ENCODE measurements at regions not wholly inside any gene's neighbourhood (a gene's known extent, or its start where the extent isn't known, plus 50 kb on each side); places are given as distances from the start of the nearest gene placed in this dataset.

DNA sequence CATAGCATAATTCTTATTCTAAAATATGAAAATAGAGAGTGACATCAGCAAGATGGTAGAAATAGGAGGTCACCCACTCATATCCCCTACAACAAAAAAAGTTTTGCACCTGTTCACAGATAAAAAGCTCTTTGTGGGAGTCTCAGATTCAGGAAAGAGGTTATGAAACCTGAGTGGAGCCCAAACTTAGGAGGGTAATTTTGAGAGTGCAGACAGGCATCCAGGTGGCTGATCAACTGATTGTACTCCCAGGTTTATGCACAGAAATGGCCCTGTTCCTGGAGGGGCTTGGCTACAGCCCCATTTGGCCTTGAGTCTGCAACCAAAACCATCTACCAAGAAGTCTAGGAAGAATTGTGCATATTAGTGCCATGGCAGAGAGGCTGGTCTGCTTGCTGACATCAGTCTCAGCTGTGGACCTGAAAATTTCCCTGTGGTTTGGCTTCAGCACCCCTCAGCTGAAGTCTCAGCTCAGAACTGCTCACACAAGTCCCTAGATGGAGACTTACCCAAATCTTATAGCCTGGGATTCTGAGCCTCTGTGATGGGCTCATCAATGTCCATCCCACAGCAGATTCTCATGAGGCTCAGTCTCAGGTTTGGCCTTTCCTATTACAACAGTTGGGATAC, 291.6 kb downstream of the IL20RB start:
- TF ChIP-seq CTCF (IDR thresholded peaks at IDR 0.05): no peak
- Histone ChIP-seq H3K27me3 (ENCODE audit: control insufficient read depth in 2 of 2, insufficient read depth in 2 of 2, low read length in 2 of 2) (no peaks in the 10 kb centered on the region), H2AFZ (ENCODE audit: insufficient read depth, low read depth, low read length, poor library complexity, severe bottlenecking) (no peak overlapping the region), H4K20me1 (ENCODE audit: insufficient read depth, low read length) (no peaks in the 10 kb centered on the region), H3K9me3 (replicated peaks in 1 of 2; ENCODE audit: control insufficient read depth in 1 of 2, insufficient read depth in 1 of 2, low read length in 2 of 2) (peaks cover 12 to 15% of the 10 kb centered on the region in 2 donors), H3K4me2 (replicated peaks; ENCODE audit: extremely low read depth, low read length, poor library complexity, severe bottlenecking) (no peak overlapping the region), H3K4me1 (ENCODE audit: control insufficient read depth in 1 of 2, insufficient read depth in 2 of 2, low read length in 2 of 2) (no peaks in the 10 kb centered on the region), H3K36me3 (replicated peaks in 1 of 2; ENCODE audit: control insufficient read depth in 1 of 2, insufficient read depth in 2 of 2, low read length in 2 of 2) (no peaks in the 10 kb centered on the region), H3K4me3 (replicated peaks in 1 of 3; ENCODE audit: low read depth in 2 of 3, low read length in 3 of 3) (no peak overlapping the region), H3K27ac (ENCODE audit: low read depth in 1 of 2, low read length in 2 of 2) (no peak overlapping the region), H3K9ac (ENCODE audit: insufficient read depth, low read length, poor library complexity, severe bottlenecking) (no peak overlapping the region), H3K79me2 (ENCODE audit: insufficient read depth, low read length) (no peaks in the 10 kb centered on the region)
- no peak for DNase-seq
- H3K27ac Mint-ChIP-seq: no peak overlapping the region
- intact Hi-C loops (cut with micrococcal nuclease): no loop called here
- H3K4me1 Mint-ChIP-seq: no peaks in the 10 kb centered on the region
- no peak overlapping the region for H3K4me3 Mint-ChIP-seq
- H3K36me3 Mint-ChIP-seq: no peaks in the 10 kb centered on the region
- H3K27me3 Mint-ChIP-seq (ENCODE audit: low read depth in 3 of 3): peaks cover 0 to 2% (median 0%) of the 10 kb centered on the region in 3 donors
- H3K9me3 Mint-ChIP-seq: peaks cover 2 to 10% (median 6%) of the 10 kb centered on the region in 7 donors

DNA sequence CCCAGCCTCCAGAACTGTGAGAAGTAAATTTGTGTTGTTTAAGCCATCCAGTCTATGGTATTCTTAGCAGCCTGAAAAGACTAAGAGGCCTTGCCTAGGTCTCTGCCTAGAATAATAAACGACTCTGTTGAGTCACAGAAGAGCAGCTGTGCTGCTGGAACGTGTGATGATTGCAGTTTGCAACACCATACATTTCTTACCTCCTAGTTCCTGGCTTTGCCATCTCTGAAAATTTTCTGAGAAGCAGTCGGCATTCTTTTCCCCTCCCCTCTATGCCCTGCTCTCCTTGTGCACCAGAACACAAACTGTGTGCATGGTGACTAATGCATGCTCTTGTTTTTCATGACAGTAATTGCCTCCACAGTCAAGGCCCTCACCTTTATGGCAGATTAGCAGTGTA, 301.3 kb downstream of the IL20RB start:
- peaks cover 0 to 3% of the 10 kb centered on the region in 2 donors for H3K9me3 ChIP-seq (replicated peaks in 1 of 2; ENCODE audit: control insufficient read depth in 1 of 2, insufficient read depth in 1 of 2, low read length in 2 of 2)
- no peak overlapping the region for H3K9ac ChIP-seq (ENCODE audit: insufficient read depth, low read length, poor library complexity, severe bottlenecking)
- Mint-ChIP-seq H3K36me3 (no peaks in the 10 kb centered on the region), H3K27ac (no peak overlapping the region), H3K9me3 (peaks cover 0 to 8% (median 2%) of the 10 kb centered on the region in 7 donors), H3K4me3 (no peak overlapping the region), H3K4me1 (no peaks in the 10 kb centered on the region), H3K27me3 (ENCODE audit: low read depth in 3 of 3) (peaks cover 0 to 5% (median 1%) of the 10 kb centered on the region in 3 donors)
- no peaks in the 10 kb centered on the region for H3K27me3 ChIP-seq (ENCODE audit: control insufficient read depth in 2 of 2, insufficient read depth in 2 of 2, low read length in 2 of 2)
- no peak for DNase-seq
- no peaks in the 10 kb centered on the region for H3K36me3 ChIP-seq (replicated peaks in 1 of 2; ENCODE audit: control insufficient read depth in 1 of 2, insufficient read depth in 2 of 2, low read length in 2 of 2)
- H3K4me3 ChIP-seq (replicated peaks in 1 of 3; ENCODE audit: low read depth in 2 of 3, low read length in 3 of 3): no peak overlapping the region
- WGBS (ENCODE audit: insufficient coverage): 75% methylated on average over 3 of the region's 3 CpGs
- no peaks in the 10 kb centered on the region for H3K79me2 ChIP-seq (ENCODE audit: insufficient read depth, low read length)
- no peak overlapping the region for H3K27ac ChIP-seq (ENCODE audit: low read depth in 1 of 2, low read length in 2 of 2)
- intact Hi-C loops (cut with micrococcal nuclease): no loop called here
- H3K4me2 ChIP-seq (replicated peaks; ENCODE audit: extremely low read depth, low read length, poor library complexity, severe bottlenecking): no peak overlapping the region
- H3K4me1 ChIP-seq (ENCODE audit: control insufficient read depth in 1 of 2, insufficient read depth in 2 of 2, low read length in 2 of 2): no peaks in the 10 kb centered on the region
- no peak for TF ChIP-seq CTCF (IDR thresholded peaks at IDR 0.05)
- H4K20me1 ChIP-seq (ENCODE audit: insufficient read depth, low read length): no peaks in the 10 kb centered on the region
- H2AFZ ChIP-seq (ENCODE audit: insufficient read depth, low read depth, low read length, poor library complexity, severe bottlenecking): no peak overlapping the region

Data from CD14-positive monocyte (primary cell).